H9 (cell line): ENCODE measurements at regions not wholly inside any gene's neighbourhood (a gene's known extent, or its start where the extent isn't known, plus 50 kb on each side); places are given as distances from the start of the nearest gene placed in this dataset.

Experiments
- DNase-seq: peaks from one replicate; pipeline ENCODE4 v3.0.0-alpha.2; 2017
- H2AFZ ChIP-seq: one replicate; pipeline ENCODE4 v1.6.1; 2013; ENCODE audit warnings: mild to moderate bottlenecking, low read length, control low read depth, moderate library complexity
- H2AK5ac ChIP-seq: 2 replicates; pipeline ENCODE4 v1.6.1; 2013; ENCODE audit warnings: low read length, control low read depth, mixed read lengths; ENCODE audit not compliant: insufficient read length
- H2BK120ac ChIP-seq: one replicate; pipeline ENCODE4 v1.6.1; 2013; ENCODE audit warnings: low read depth, mild to moderate bottlenecking, low read length, control low read depth, inconsistent platforms; ENCODE audit not compliant: poor library complexity, severe bottlenecking
- H2BK12ac ChIP-seq: 2 replicates; pipeline ENCODE4 v1.6.1; 2013; ENCODE audit warnings: low read length, control low read depth, mixed read lengths, low read depth; ENCODE audit not compliant: insufficient read length
- H2BK15ac ChIP-seq: 2 replicates; pipeline ENCODE4 v1.6.1; 2013; ENCODE audit warnings: low read depth, low read length, control low read depth
- H2BK20ac ChIP-seq: one replicate; pipeline ENCODE4 v1.6.1; 2013; ENCODE audit warnings: low read depth, mild to moderate bottlenecking, low read length, control low read depth, inconsistent platforms; ENCODE audit not compliant: poor library complexity, severe bottlenecking
- H2BK5ac ChIP-seq: 2 replicates; pipeline ENCODE4 v1.6.1; 2013; ENCODE audit warnings: low read length, control low read depth, mixed read lengths; ENCODE audit not compliant: insufficient read length
- H3K14ac ChIP-seq: 2 replicates; pipeline ENCODE4 v1.6.1; 2013; ENCODE audit warnings: low read length, control low read depth; ENCODE audit not compliant: insufficient read depth
- H3K18ac ChIP-seq: 2 replicates; pipeline ENCODE4 v1.6.1; 2013; ENCODE audit warnings: low read depth, mild to moderate bottlenecking, mixed read lengths, low read length, control low read depth; ENCODE audit not compliant: insufficient read length
- H3K23ac ChIP-seq: 2 replicates; pipeline ENCODE4 v1.6.1; 2013; ENCODE audit warnings: low read length, control low read depth, mixed read lengths, low read depth; ENCODE audit not compliant: insufficient read length
- H3K23me2 ChIP-seq: 2 replicates; pipeline ENCODE4 v1.6.1; 2013; ENCODE audit warnings: low read depth, mild to moderate bottlenecking, mixed read lengths, low read length, control low read depth; ENCODE audit not compliant: insufficient read length, poor library complexity, severe bottlenecking
- H3K27ac ChIP-seq: 2 replicates; pipeline ENCODE4 v1.5.1; 2013; ENCODE audit warnings: low read length, control low read depth, mixed read lengths, low read depth; ENCODE audit not compliant: insufficient read length
- H3K27me3 ChIP-seq: 2 replicates; pipeline ENCODE4 v1.6.1; 2013; ENCODE audit warnings: low read length, control low read depth, inconsistent platforms; ENCODE audit not compliant: insufficient read depth
- H3K4ac ChIP-seq: 2 replicates; pipeline ENCODE4 v1.6.1; 2013; ENCODE audit warnings: low read depth, mild to moderate bottlenecking, control low read depth, inconsistent platforms, low read length, moderate library complexity
- H3K4me1 ChIP-seq: 2 replicates; pipeline ENCODE4 v1.6.1; 2013; ENCODE audit warnings: low read length, control low read depth, inconsistent platforms; ENCODE audit not compliant: insufficient read depth
- H3K4me2 ChIP-seq: 2 replicates; pipeline ENCODE4 v1.6.1; 2013; ENCODE audit warnings: low read length, control low read depth, mixed read lengths; ENCODE audit not compliant: insufficient read length, insufficient read depth
- H3K56ac ChIP-seq: 2 replicates; pipeline ENCODE4 v1.6.1; 2013; ENCODE audit warnings: low read depth, mild to moderate bottlenecking, mixed read lengths, low read length, control low read depth; ENCODE audit not compliant: insufficient read length
- H3K79me1 ChIP-seq: 2 replicates; pipeline ENCODE4 v1.6.1; 2013; ENCODE audit warnings: low read depth, mild to moderate bottlenecking, moderate library complexity, low read length, control low read depth, inconsistent platforms; ENCODE audit not compliant: insufficient read depth, poor library complexity, severe bottlenecking
- H3K79me2 ChIP-seq: 2 replicates; pipeline ENCODE4 v1.6.1; 2013; ENCODE audit warnings: low read length, control low read depth, inconsistent platforms; ENCODE audit not compliant: insufficient read depth
- H3K9ac ChIP-seq: 2 replicates; pipeline ENCODE4 v1.6.1; 2013; ENCODE audit warnings: low read length, control low read depth, mixed read lengths; ENCODE audit not compliant: insufficient read length; ENCODE audit errors: extremely low read depth
- H3K9me3 ChIP-seq: one replicate; pipeline ENCODE4 v1.6.1; 2013; ENCODE audit warnings: low read depth, low read length, inconsistent platforms; ENCODE audit not compliant: control insufficient read depth
- H3T11ph ChIP-seq: one replicate; pipeline ENCODE4 v1.6.1; 2013; ENCODE audit warnings: mild to moderate bottlenecking, low read length, control low read depth, inconsistent platforms
- H4K20me1 ChIP-seq: one replicate; pipeline ENCODE4 v1.6.1; 2013; ENCODE audit not compliant: control insufficient read depth, insufficient read length, insufficient read depth
- H4K5ac ChIP-seq: 2 replicates; pipeline ENCODE4 v1.6.1; 2013; ENCODE audit warnings: low read depth, mild to moderate bottlenecking, mixed read lengths, low read length, control low read depth; ENCODE audit not compliant: insufficient read length
- H4K8ac ChIP-seq: replicated peaks from 2 replicates; pipeline ENCODE4 v1.6.1; 2013; ENCODE audit warnings: low read length, control low read depth, mixed read lengths, low read depth; ENCODE audit not compliant: insufficient read length
- H4K91ac ChIP-seq: 2 replicates; pipeline ENCODE4 v1.6.1; 2013; ENCODE audit warnings: low read depth, mild to moderate bottlenecking, moderate library complexity, mixed read lengths, low read length, control low read depth; ENCODE audit not compliant: insufficient read length
- H3K27ac Mint-ChIP-seq, 3 experiments: 2 replicates in 2 of 3; 3 replicates in 1 of 3; pipeline ENCODE4 v1.8.0; 2020 to 2021; ENCODE audit warnings: mixed read lengths in 3 of 3, mild to moderate bottlenecking in 1 of 3, moderate library complexity in 1 of 3
- H3K27me3 Mint-ChIP-seq: 2 replicates; pipeline ENCODE4 v1.8.0; 2021; ENCODE audit warnings: low read depth, mild to moderate bottlenecking, moderate library complexity, mixed read lengths
- H3K36me3 Mint-ChIP-seq, 3 experiments: 2 replicates in 2 of 3; 3 replicates in 1 of 3; pipeline ENCODE4 v1.8.0; 2020 to 2021; ENCODE audit warnings: low read depth in 3 of 3, mixed read lengths in 3 of 3; ENCODE audit not compliant: insufficient read depth in 1 of 3
- H3K4me1 Mint-ChIP-seq, 2 experiments: 2 replicates each; pipeline ENCODE4 v1.8.0; 2020; ENCODE audit warnings: mixed read lengths in 2 of 2
- H3K4me3 Mint-ChIP-seq, 2 experiments: 2 replicates in 1 of 2; 3 replicates in 1 of 2; pipeline ENCODE4 v1.8.0; 2020 to 2021; ENCODE audit warnings: mild to moderate bottlenecking in 2 of 2, mixed read lengths in 2 of 2, moderate library complexity in 1 of 2
- H3K9me3 Mint-ChIP-seq, 2 experiments: 2 replicates in 1 of 2; 3 replicates in 1 of 2; pipeline ENCODE4 v1.8.0; 2020; ENCODE audit warnings: mild to moderate bottlenecking in 2 of 2, mixed read lengths in 2 of 2, moderate library complexity in 1 of 2
- WGBS: extraction: QIAGEN DNeasy Blood & Tissue Kit; methylation state at CpG from one replicate; pipeline ENCODE4 v1.1.7; 2013; ENCODE audit warnings: missing lambda C conversion rate, low lambda C conversion rate, mixed read lengths; ENCODE audit not compliant: insufficient read length; ENCODE audit errors: extremely low coverage; 5-methylcytosine and 5-hydroxymethylcytosine counted together
- TF ChIP-seq, protein P1 (sequence below): fragments of 200-600 bp; sonication (generic); conservative IDR thresholded peaks from 3 replicates; pipeline ENCODE4 v1.8.0; 2021; ENCODE audit warnings: antibody characterized with exemption, mild to moderate bottlenecking

DNA sequence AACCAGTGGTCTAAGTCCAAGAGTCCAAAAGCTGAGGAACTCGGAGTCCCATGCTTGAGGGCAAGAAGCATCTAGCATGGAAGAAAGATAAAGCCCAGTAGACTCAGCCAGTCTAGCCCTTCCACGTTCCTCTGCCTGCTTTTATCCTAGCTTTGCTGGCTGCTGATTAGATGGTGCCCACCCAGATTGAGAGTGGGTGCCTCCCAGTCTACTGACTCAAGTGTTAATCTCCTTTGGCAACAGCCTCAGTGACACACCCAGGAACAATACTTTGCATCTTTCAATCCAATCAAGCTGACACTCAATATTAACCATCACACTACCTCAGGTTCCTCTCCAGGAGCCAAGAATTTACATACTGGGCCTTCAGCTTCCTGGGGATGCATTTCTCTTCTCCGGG, 476.1 kb downstream of the FUT8 start:
- WGBS: no CpG with 5 or more reads among the region's 3 CpGs
- no peak overlapping the region for H3T11ph ChIP-seq
- H3K4me2 ChIP-seq: no peak overlapping the region
- Mint-ChIP-seq H3K36me3 (no peaks in the 10 kb centered on the region), H3K9me3 (peaks cover 0 to 5% of the 10 kb centered on the region in 2 experiments; a peak in 1 of 5 replicates), H3K4me1 (peaks cover 3 to 10% of the 10 kb centered on the region in 2 experiments), H3K27ac (no peak overlapping the region), H3K27me3 (no peaks in the 10 kb centered on the region), H3K4me3 (no peak overlapping the region)
- no peak overlapping the region for H3K14ac ChIP-seq
- H4K8ac ChIP-seq: no peak overlapping the region
- no peaks in the 10 kb centered on the region for H3K23me2 ChIP-seq
- H3K79me1 ChIP-seq: no peaks in the 10 kb centered on the region
- H2BK5ac ChIP-seq: no peak overlapping the region
- no peaks in the 10 kb centered on the region for H3K4me1 ChIP-seq
- no peak overlapping the region for H2BK20ac ChIP-seq
- H3K4ac ChIP-seq: no peak overlapping the region
- no peak for DNase-seq
- H2BK12ac ChIP-seq: no peak overlapping the region
- no peak overlapping the region for H4K5ac ChIP-seq
- no peaks in the 10 kb centered on the region for H4K20me1 ChIP-seq
- H3K9ac ChIP-seq: no peak overlapping the region
- no peak overlapping the region for H3K56ac ChIP-seq
- no peaks in the 10 kb centered on the region for H3K27me3 ChIP-seq
- no peak overlapping the region for H2AFZ ChIP-seq
- H2AK5ac ChIP-seq: no peak overlapping the region
- no peak overlapping the region for H2BK120ac ChIP-seq
- no peaks in the 10 kb centered on the region for H3K79me2 ChIP-seq
- H3K23ac ChIP-seq: no peak overlapping the region
- no peak overlapping the region for H3K27ac ChIP-seq
- H3K9me3 ChIP-seq: no peaks in the 10 kb centered on the region
- TF ChIP-seq, protein P1, sequence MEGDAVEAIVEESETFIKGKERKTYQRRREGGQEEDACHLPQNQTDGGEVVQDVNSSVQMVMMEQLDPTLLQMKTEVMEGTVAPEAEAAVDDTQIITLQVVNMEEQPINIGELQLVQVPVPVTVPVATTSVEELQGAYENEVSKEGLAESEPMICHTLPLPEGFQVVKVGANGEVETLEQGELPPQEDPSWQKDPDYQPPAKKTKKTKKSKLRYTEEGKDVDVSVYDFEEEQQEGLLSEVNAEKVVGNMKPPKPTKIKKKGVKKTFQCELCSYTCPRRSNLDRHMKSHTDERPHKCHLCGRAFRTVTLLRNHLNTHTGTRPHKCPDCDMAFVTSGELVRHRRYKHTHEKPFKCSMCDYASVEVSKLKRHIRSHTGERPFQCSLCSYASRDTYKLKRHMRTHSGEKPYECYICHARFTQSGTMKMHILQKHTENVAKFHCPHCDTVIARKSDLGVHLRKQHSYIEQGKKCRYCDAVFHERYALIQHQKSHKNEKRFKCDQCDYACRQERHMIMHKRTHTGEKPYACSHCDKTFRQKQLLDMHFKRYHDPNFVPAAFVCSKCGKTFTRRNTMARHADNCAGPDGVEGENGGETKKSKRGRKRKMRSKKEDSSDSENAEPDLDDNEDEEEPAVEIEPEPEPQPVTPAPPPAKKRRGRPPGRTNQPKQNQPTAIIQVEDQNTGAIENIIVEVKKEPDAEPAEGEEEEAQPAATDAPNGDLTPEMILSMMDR: no peak
- no peak overlapping the region for H4K91ac ChIP-seq
- no peak overlapping the region for H3K18ac ChIP-seq
- H2BK15ac ChIP-seq: no peak overlapping the region
